H9 (cell line): ENCODE measurements at regions not wholly inside any gene's neighbourhood (a gene's known extent, or its start where the extent isn't known, plus 50 kb on each side); places are given as distances from the start of the nearest gene placed in this dataset.

Experiments used
- DNase-seq: peaks from one replicate; pipeline ENCODE4 v3.0.0-alpha.2; 2017
- H2AFZ ChIP-seq: one replicate; pipeline ENCODE4 v1.6.1; 2013; ENCODE audit warnings: mild to moderate bottlenecking, low read length, control low read depth, moderate library complexity
- H2AK5ac ChIP-seq: 2 replicates; pipeline ENCODE4 v1.6.1; 2013; ENCODE audit warnings: low read length, control low read depth, mixed read lengths; ENCODE audit not compliant: insufficient read length
- H2BK120ac ChIP-seq: one replicate; pipeline ENCODE4 v1.6.1; 2013; ENCODE audit warnings: low read depth, mild to moderate bottlenecking, low read length, control low read depth, inconsistent platforms; ENCODE audit not compliant: poor library complexity, severe bottlenecking
- H2BK12ac ChIP-seq: 2 replicates; pipeline ENCODE4 v1.6.1; 2013; ENCODE audit warnings: low read length, control low read depth, mixed read lengths, low read depth; ENCODE audit not compliant: insufficient read length
- H2BK15ac ChIP-seq: 2 replicates; pipeline ENCODE4 v1.6.1; 2013; ENCODE audit warnings: low read depth, low read length, control low read depth
- H2BK20ac ChIP-seq: one replicate; pipeline ENCODE4 v1.6.1; 2013; ENCODE audit warnings: low read depth, mild to moderate bottlenecking, low read length, control low read depth, inconsistent platforms; ENCODE audit not compliant: poor library complexity, severe bottlenecking
- H2BK5ac ChIP-seq: 2 replicates; pipeline ENCODE4 v1.6.1; 2013; ENCODE audit warnings: low read length, control low read depth, mixed read lengths; ENCODE audit not compliant: insufficient read length
- H3K14ac ChIP-seq: 2 replicates; pipeline ENCODE4 v1.6.1; 2013; ENCODE audit warnings: low read length, control low read depth; ENCODE audit not compliant: insufficient read depth
- H3K18ac ChIP-seq: 2 replicates; pipeline ENCODE4 v1.6.1; 2013; ENCODE audit warnings: low read depth, mild to moderate bottlenecking, mixed read lengths, low read length, control low read depth; ENCODE audit not compliant: insufficient read length
- H3K23ac ChIP-seq: 2 replicates; pipeline ENCODE4 v1.6.1; 2013; ENCODE audit warnings: low read length, control low read depth, mixed read lengths, low read depth; ENCODE audit not compliant: insufficient read length
- H3K23me2 ChIP-seq: 2 replicates; pipeline ENCODE4 v1.6.1; 2013; ENCODE audit warnings: low read depth, mild to moderate bottlenecking, mixed read lengths, low read length, control low read depth; ENCODE audit not compliant: insufficient read length, poor library complexity, severe bottlenecking
- H3K27ac ChIP-seq: 2 replicates; pipeline ENCODE4 v1.5.1; 2013; ENCODE audit warnings: low read length, control low read depth, mixed read lengths, low read depth; ENCODE audit not compliant: insufficient read length
- H3K27me3 ChIP-seq: 2 replicates; pipeline ENCODE4 v1.6.1; 2013; ENCODE audit warnings: low read length, control low read depth, inconsistent platforms; ENCODE audit not compliant: insufficient read depth
- H3K4ac ChIP-seq: 2 replicates; pipeline ENCODE4 v1.6.1; 2013; ENCODE audit warnings: low read depth, mild to moderate bottlenecking, control low read depth, inconsistent platforms, low read length, moderate library complexity
- H3K4me1 ChIP-seq: 2 replicates; pipeline ENCODE4 v1.6.1; 2013; ENCODE audit warnings: low read length, control low read depth, inconsistent platforms; ENCODE audit not compliant: insufficient read depth
- H3K4me2 ChIP-seq: 2 replicates; pipeline ENCODE4 v1.6.1; 2013; ENCODE audit warnings: low read length, control low read depth, mixed read lengths; ENCODE audit not compliant: insufficient read length, insufficient read depth
- H3K56ac ChIP-seq: 2 replicates; pipeline ENCODE4 v1.6.1; 2013; ENCODE audit warnings: low read depth, mild to moderate bottlenecking, mixed read lengths, low read length, control low read depth; ENCODE audit not compliant: insufficient read length
- H3K79me1 ChIP-seq: 2 replicates; pipeline ENCODE4 v1.6.1; 2013; ENCODE audit warnings: low read depth, mild to moderate bottlenecking, moderate library complexity, low read length, control low read depth, inconsistent platforms; ENCODE audit not compliant: insufficient read depth, poor library complexity, severe bottlenecking
- H3K79me2 ChIP-seq: 2 replicates; pipeline ENCODE4 v1.6.1; 2013; ENCODE audit warnings: low read length, control low read depth, inconsistent platforms; ENCODE audit not compliant: insufficient read depth
- H3K9ac ChIP-seq: 2 replicates; pipeline ENCODE4 v1.6.1; 2013; ENCODE audit warnings: low read length, control low read depth, mixed read lengths; ENCODE audit not compliant: insufficient read length; ENCODE audit errors: extremely low read depth
- H3K9me3 ChIP-seq: one replicate; pipeline ENCODE4 v1.6.1; 2013; ENCODE audit warnings: low read depth, low read length, inconsistent platforms; ENCODE audit not compliant: control insufficient read depth
- H3T11ph ChIP-seq: one replicate; pipeline ENCODE4 v1.6.1; 2013; ENCODE audit warnings: mild to moderate bottlenecking, low read length, control low read depth, inconsistent platforms
- H4K20me1 ChIP-seq: one replicate; pipeline ENCODE4 v1.6.1; 2013; ENCODE audit not compliant: control insufficient read depth, insufficient read length, insufficient read depth
- H4K5ac ChIP-seq: 2 replicates; pipeline ENCODE4 v1.6.1; 2013; ENCODE audit warnings: low read depth, mild to moderate bottlenecking, mixed read lengths, low read length, control low read depth; ENCODE audit not compliant: insufficient read length
- H4K8ac ChIP-seq: replicated peaks from 2 replicates; pipeline ENCODE4 v1.6.1; 2013; ENCODE audit warnings: low read length, control low read depth, mixed read lengths, low read depth; ENCODE audit not compliant: insufficient read length
- H4K91ac ChIP-seq: 2 replicates; pipeline ENCODE4 v1.6.1; 2013; ENCODE audit warnings: low read depth, mild to moderate bottlenecking, moderate library complexity, mixed read lengths, low read length, control low read depth; ENCODE audit not compliant: insufficient read length
- H3K27ac Mint-ChIP-seq, 3 experiments: 2 replicates in 2 of 3; 3 replicates in 1 of 3; pipeline ENCODE4 v1.8.0; 2020 to 2021; ENCODE audit warnings: mixed read lengths in 3 of 3, mild to moderate bottlenecking in 1 of 3, moderate library complexity in 1 of 3
- H3K27me3 Mint-ChIP-seq: 2 replicates; pipeline ENCODE4 v1.8.0; 2021; ENCODE audit warnings: low read depth, mild to moderate bottlenecking, moderate library complexity, mixed read lengths
- H3K36me3 Mint-ChIP-seq, 3 experiments: 2 replicates in 2 of 3; 3 replicates in 1 of 3; pipeline ENCODE4 v1.8.0; 2020 to 2021; ENCODE audit warnings: low read depth in 3 of 3, mixed read lengths in 3 of 3; ENCODE audit not compliant: insufficient read depth in 1 of 3
- H3K4me1 Mint-ChIP-seq, 2 experiments: 2 replicates each; pipeline ENCODE4 v1.8.0; 2020; ENCODE audit warnings: mixed read lengths in 2 of 2
- H3K4me3 Mint-ChIP-seq, 2 experiments: 2 replicates in 1 of 2; 3 replicates in 1 of 2; pipeline ENCODE4 v1.8.0; 2020 to 2021; ENCODE audit warnings: mild to moderate bottlenecking in 2 of 2, mixed read lengths in 2 of 2, moderate library complexity in 1 of 2
- H3K9me3 Mint-ChIP-seq, 2 experiments: 2 replicates in 1 of 2; 3 replicates in 1 of 2; pipeline ENCODE4 v1.8.0; 2020; ENCODE audit warnings: mild to moderate bottlenecking in 2 of 2, mixed read lengths in 2 of 2, moderate library complexity in 1 of 2
- WGBS: extraction: QIAGEN DNeasy Blood & Tissue Kit; methylation state at CpG from one replicate; pipeline ENCODE4 v1.1.7; 2013; ENCODE audit warnings: missing lambda C conversion rate, low lambda C conversion rate, mixed read lengths; ENCODE audit not compliant: insufficient read length; ENCODE audit errors: extremely low coverage; 5-methylcytosine and 5-hydroxymethylcytosine counted together
- TF ChIP-seq, protein P1 (sequence below): fragments of 200-600 bp; sonication (generic); conservative IDR thresholded peaks from 3 replicates; pipeline ENCODE4 v1.8.0; 2021; ENCODE audit warnings: antibody characterized with exemption, mild to moderate bottlenecking

- Mint-ChIP-seq H3K27me3 (peaks cover 52% of the 10 kb centered on the region), H3K4me1 (peaks cover 15 to 18% of the 10 kb centered on the region in 2 experiments), H3K36me3 (peaks cover 0 to 7% (median 7%) of the 10 kb centered on the region in 3 experiments; a peak in 5 of 7 replicates), H3K9me3 (peaks cover 0 to 4% of the 10 kb centered on the region in 2 experiments; a peak in 3 of 5 replicates), H3K4me3 (no peak overlapping the region), H3K27ac (no peak overlapping the region)
- Histone ChIP-seq H3K4me2 (no peak overlapping the region), H3K18ac (no peak overlapping the region), H4K8ac (no peak overlapping the region), H3K9me3 (no peaks in the 10 kb centered on the region), H3K4ac (no peak overlapping the region), H3K79me1 (no peaks in the 10 kb centered on the region), H2BK15ac (no peak overlapping the region), H2BK5ac (no peak overlapping the region), H4K91ac (no peak overlapping the region), H4K5ac (no peak overlapping the region), H4K20me1 (no peaks in the 10 kb centered on the region), H3K23me2 (no peaks in the 10 kb centered on the region), H2AK5ac (no peak overlapping the region), H3K9ac (no peak overlapping the region), H3K23ac (no peak overlapping the region), H3K14ac (no peak overlapping the region), H3K79me2 (no peaks in the 10 kb centered on the region), H3K27ac (no peak overlapping the region), H3T11ph (no peak overlapping the region), H2BK12ac (no peak overlapping the region), H3K4me1 (no peaks in the 10 kb centered on the region; the same call in 1 of the 2 replicates), H3K27me3 (no peaks in the 10 kb centered on the region), H3K56ac (no peak overlapping the region), H2BK120ac (no peak overlapping the region), H2AFZ (no peak overlapping the region), H2BK20ac (no peak overlapping the region)
- TF ChIP-seq, protein P1, sequence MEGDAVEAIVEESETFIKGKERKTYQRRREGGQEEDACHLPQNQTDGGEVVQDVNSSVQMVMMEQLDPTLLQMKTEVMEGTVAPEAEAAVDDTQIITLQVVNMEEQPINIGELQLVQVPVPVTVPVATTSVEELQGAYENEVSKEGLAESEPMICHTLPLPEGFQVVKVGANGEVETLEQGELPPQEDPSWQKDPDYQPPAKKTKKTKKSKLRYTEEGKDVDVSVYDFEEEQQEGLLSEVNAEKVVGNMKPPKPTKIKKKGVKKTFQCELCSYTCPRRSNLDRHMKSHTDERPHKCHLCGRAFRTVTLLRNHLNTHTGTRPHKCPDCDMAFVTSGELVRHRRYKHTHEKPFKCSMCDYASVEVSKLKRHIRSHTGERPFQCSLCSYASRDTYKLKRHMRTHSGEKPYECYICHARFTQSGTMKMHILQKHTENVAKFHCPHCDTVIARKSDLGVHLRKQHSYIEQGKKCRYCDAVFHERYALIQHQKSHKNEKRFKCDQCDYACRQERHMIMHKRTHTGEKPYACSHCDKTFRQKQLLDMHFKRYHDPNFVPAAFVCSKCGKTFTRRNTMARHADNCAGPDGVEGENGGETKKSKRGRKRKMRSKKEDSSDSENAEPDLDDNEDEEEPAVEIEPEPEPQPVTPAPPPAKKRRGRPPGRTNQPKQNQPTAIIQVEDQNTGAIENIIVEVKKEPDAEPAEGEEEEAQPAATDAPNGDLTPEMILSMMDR, result no peak
- no peak for DNase-seq
- no CpG with 5 or more reads among the region's 2 CpGs for WGBS
Observed at GRCh38 chr7:69443136-69443535, 155.1 kb upstream of the AUTS2 start.
